WTC11 (cell line): ENCODE measurements at regions not wholly inside any gene's neighbourhood (a gene's known extent, or its start where the extent isn't known, plus 50 kb on each side); places are given as distances from the start of the nearest gene placed in this dataset.

Experiments
- ATAC-seq: fragments of 200-7000 bp; cut with Tn5 transposase; 2 replicates; pipeline ENCODE4 v1.10.0; 2021; ENCODE audit warnings: mild to moderate bottlenecking, moderate library complexity
- CTCF ChIA-PET: fragments of 300-600 bp; sonication (Branson Sonifier 250); formaldehyde crosslinking; loops from one replicate; lab custom pipeline; 2021; ENCODE audit warnings: antibody characterized with exemption; lab: Charles Lee
- POLR2A ChIA-PET: fragments of 350-600 bp; sonication (Branson Sonifier 250); formaldehyde crosslinking; loops from one replicate; lab custom pipeline; 2021; ENCODE audit warnings: antibody characterized with exemption; lab: Charles Lee
- DNase-seq: peaks from one replicate; pipeline ENCODE4 v3.0.0; 2021; ENCODE audit warnings: low spot score
- H3K27ac Mint-ChIP-seq: 2 replicates; pipeline ENCODE4 v1.8.0; 2021; ENCODE audit warnings: mixed read lengths
- H3K27me3 Mint-ChIP-seq: 2 replicates; pipeline ENCODE4 v1.8.0; 2021; ENCODE audit warnings: low read depth, mild to moderate bottlenecking, moderate library complexity, mixed read lengths
- H3K36me3 Mint-ChIP-seq: 2 replicates; pipeline ENCODE4 v1.8.0; 2021; ENCODE audit warnings: mixed read lengths
- H3K4me1 Mint-ChIP-seq: 2 replicates; pipeline ENCODE4 v1.8.0; 2022; ENCODE audit warnings: mixed read lengths
- H3K4me3 Mint-ChIP-seq: 2 replicates; pipeline ENCODE4 v1.8.0; 2021; ENCODE audit warnings: mild to moderate bottlenecking, moderate library complexity, mixed read lengths
- H3K9me3 Mint-ChIP-seq: 2 replicates; pipeline ENCODE4 v1.8.0; 2021; ENCODE audit warnings: mixed read lengths
- ATF1 ChIP-seq: sonication (generic); formaldehyde crosslinking; IDR thresholded peaks from 2 replicates; pipeline ENCODE4 v1.8.1; 2023; ENCODE audit warnings: mild to moderate bottlenecking, moderate library complexity, missing genetic modification reagents
- ESRRA ChIP-seq: sonication (generic); formaldehyde crosslinking; IDR thresholded peaks from 2 replicates; pipeline ENCODE4 v1.8.1; 2022; ENCODE audit warnings: mild to moderate bottlenecking, missing genetic modification reagents, borderline replicate concordance
- FOXJ3 ChIP-seq: sonication (generic); formaldehyde crosslinking; IDR thresholded peaks from 2 replicates; pipeline ENCODE4 v1.9.0; 2021; ENCODE audit warnings: missing genetic modification reagents, mild to moderate bottlenecking, borderline replicate concordance
- GABPB1 ChIP-seq: sonication (generic); formaldehyde crosslinking; IDR thresholded peaks from 2 replicates; pipeline ENCODE4 v1.8.1; 2023; ENCODE audit warnings: mild to moderate bottlenecking, missing genetic modification reagents
- KAT7 ChIP-seq: sonication (generic); formaldehyde crosslinking; IDR thresholded peaks from 2 replicates; pipeline ENCODE4 v1.8.1; 2023; ENCODE audit warnings: missing genetic modification reagents, mild to moderate bottlenecking, borderline replicate concordance
- MYBL2 ChIP-seq: sonication (generic); formaldehyde crosslinking; IDR thresholded peaks from 2 replicates; pipeline ENCODE4 v1.8.1; 2023; ENCODE audit warnings: mild to moderate bottlenecking, moderate library complexity, missing genetic modification reagents
- NFE2L1 ChIP-seq: sonication (generic); formaldehyde crosslinking; IDR thresholded peaks from 2 replicates; pipeline ENCODE4 v1.8.1; 2023; ENCODE audit warnings: missing genetic modification reagents
- NR2C2 ChIP-seq: sonication (generic); formaldehyde crosslinking; IDR thresholded peaks from 2 replicates; pipeline ENCODE4 v1.8.0; 2022; ENCODE audit warnings: mild to moderate bottlenecking, missing genetic modification reagents
- NR3C1 ChIP-seq: sonication (generic); formaldehyde crosslinking; conservative IDR thresholded peaks from 2 replicates; pipeline ENCODE4 v1.8.1; 2023; ENCODE audit warnings: low read depth, mild to moderate bottlenecking, missing genetic modification reagents
- SP1 ChIP-seq: sonication (generic); formaldehyde crosslinking; conservative IDR thresholded peaks from 2 replicates; pipeline ENCODE4 v1.8.1; 2022; ENCODE audit warnings: missing genetic modification reagents
- ZNF138 ChIP-seq: sonication (generic); formaldehyde crosslinking; conservative IDR thresholded peaks from 2 replicates; pipeline ENCODE4 v1.8.1; 2022; ENCODE audit warnings: mild to moderate bottlenecking, moderate library complexity, missing genetic modification reagents
- ZNF416 ChIP-seq: fragments of 250-450 bp; sonication (Bioruptor Pico); IDR thresholded peaks from 2 replicates; pipeline ENCODE4 v1.9.0; 2021; ENCODE audit warnings: mild to moderate bottlenecking, inconsistent platforms
- ZNF423 ChIP-seq: fragments of 250-450 bp; sonication (Bioruptor Pico); IDR thresholded peaks from 2 replicates; pipeline ENCODE4 v2.1.2; 2022; ENCODE audit warnings: mild to moderate bottlenecking, moderate library complexity
- ZNF671 ChIP-seq: fragments of 250-450 bp; sonication (Bioruptor Pico); IDR thresholded peaks from 2 replicates; pipeline ENCODE4 v1.8.0; 2021; ENCODE audit warnings: mild to moderate bottlenecking
- TF ChIP-seq, protein P1 (sequence below): sonication (generic); formaldehyde crosslinking; IDR thresholded peaks from 2 replicates; pipeline ENCODE4 v1.8.1; 2023; ENCODE audit warnings: mild to moderate bottlenecking, missing genetic modification reagents, borderline replicate concordance
- TF ChIP-seq, protein P2 (sequence below): fragments of 250-450 bp; sonication (Bioruptor Pico); IDR thresholded peaks from 2 replicates; pipeline ENCODE4 v1.8.0; 2021; ENCODE audit warnings: mild to moderate bottlenecking
- TF ChIP-seq, protein P3 (sequence below): sonication (generic); formaldehyde crosslinking; IDR thresholded peaks from 2 replicates; pipeline ENCODE4 v1.8.0; 2022; ENCODE audit warnings: mild to moderate bottlenecking, missing genetic modification reagents
- TF ChIP-seq, protein P4 (sequence below): fragments of 250-450 bp; sonication (Bioruptor Pico); IDR thresholded peaks from 2 replicates; pipeline ENCODE4 v1.9.0; 2021; ENCODE audit warnings: moderate library complexity, mild to moderate bottlenecking, inconsistent platforms, borderline replicate concordance
- TF ChIP-seq, protein P5 (sequence below): sonication (generic); formaldehyde crosslinking; conservative IDR thresholded peaks from 2 replicates; pipeline ENCODE4 v1.8.1; 2022; ENCODE audit warnings: mild to moderate bottlenecking, missing genetic modification reagents
- TF ChIP-seq, protein P6 (sequence below): fragments of 250-450 bp; sonication (Bioruptor Pico); IDR thresholded peaks from 2 replicates; pipeline ENCODE4 v1.9.0; 2021; ENCODE audit warnings: mild to moderate bottlenecking

DNA sequence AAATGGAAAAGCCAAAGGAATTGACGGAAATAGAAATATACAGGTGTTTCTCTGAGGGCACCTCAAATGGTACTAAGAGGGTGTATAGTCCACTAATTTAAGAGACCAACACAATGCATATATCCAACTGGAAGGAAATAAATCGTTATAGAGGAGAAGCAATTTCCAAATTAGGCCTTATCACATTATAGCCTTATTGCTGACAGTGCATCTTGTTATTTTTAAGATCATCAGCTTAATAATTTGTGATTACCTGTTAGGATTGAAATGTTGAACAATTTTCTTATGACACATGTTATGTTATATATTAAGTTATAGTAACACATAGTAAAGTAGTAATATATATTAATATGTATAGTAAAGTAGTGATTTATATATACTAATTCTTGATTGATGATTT, 915.7 kb upstream of the PCDH9 start:
- no peak overlapping the region for H3K4me3 Mint-ChIP-seq
- no peak overlapping the region for H3K27ac Mint-ChIP-seq
- DNase-seq: no peak
- H3K36me3 Mint-ChIP-seq: no peaks in the 10 kb centered on the region
- TF ChIP-seq, protein P1, sequence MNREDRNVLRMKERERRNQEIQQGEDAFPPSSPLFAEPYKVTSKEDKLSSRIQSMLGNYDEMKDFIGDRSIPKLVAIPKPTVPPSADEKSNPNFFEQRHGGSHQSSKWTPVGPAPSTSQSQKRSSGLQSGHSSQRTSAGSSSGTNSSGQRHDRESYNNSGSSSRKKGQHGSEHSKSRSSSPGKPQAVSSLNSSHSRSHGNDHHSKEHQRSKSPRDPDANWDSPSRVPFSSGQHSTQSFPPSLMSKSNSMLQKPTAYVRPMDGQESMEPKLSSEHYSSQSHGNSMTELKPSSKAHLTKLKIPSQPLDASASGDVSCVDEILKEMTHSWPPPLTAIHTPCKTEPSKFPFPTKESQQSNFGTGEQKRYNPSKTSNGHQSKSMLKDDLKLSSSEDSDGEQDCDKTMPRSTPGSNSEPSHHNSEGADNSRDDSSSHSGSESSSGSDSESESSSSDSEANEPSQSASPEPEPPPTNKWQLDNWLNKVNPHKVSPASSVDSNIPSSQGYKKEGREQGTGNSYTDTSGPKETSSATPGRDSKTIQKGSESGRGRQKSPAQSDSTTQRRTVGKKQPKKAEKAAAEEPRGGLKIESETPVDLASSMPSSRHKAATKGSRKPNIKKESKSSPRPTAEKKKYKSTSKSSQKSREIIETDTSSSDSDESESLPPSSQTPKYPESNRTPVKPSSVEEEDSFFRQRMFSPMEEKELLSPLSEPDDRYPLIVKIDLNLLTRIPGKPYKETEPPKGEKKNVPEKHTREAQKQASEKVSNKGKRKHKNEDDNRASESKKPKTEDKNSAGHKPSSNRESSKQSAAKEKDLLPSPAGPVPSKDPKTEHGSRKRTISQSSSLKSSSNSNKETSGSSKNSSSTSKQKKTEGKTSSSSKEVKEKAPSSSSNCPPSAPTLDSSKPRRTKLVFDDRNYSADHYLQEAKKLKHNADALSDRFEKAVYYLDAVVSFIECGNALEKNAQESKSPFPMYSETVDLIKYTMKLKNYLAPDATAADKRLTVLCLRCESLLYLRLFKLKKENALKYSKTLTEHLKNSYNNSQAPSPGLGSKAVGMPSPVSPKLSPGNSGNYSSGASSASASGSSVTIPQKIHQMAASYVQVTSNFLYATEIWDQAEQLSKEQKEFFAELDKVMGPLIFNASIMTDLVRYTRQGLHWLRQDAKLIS (CRISPR knock-in tag): no peak
- no peak for TF ChIP-seq ZNF423
- TF ChIP-seq, protein P2, sequence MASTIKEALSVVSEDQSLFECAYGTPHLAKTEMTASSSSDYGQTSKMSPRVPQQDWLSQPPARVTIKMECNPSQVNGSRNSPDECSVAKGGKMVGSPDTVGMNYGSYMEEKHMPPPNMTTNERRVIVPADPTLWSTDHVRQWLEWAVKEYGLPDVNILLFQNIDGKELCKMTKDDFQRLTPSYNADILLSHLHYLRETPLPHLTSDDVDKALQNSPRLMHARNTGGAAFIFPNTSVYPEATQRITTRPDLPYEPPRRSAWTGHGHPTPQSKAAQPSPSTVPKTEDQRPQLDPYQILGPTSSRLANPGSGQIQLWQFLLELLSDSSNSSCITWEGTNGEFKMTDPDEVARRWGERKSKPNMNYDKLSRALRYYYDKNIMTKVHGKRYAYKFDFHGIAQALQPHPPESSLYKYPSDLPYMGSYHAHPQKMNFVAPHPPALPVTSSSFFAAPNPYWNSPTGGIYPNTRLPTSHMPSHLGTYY: no peak
- no peak for TF ChIP-seq KAT7 (CRISPR knock-in tag)
- no peak for TF ChIP-seq ZNF416 (CRISPR knock-in tag)
- TF ChIP-seq ESRRA (CRISPR knock-in tag): no peak
- TF ChIP-seq ZNF138: no peak
- no peak for TF ChIP-seq MYBL2 (CRISPR knock-in tag)
- TF ChIP-seq, protein P3, sequence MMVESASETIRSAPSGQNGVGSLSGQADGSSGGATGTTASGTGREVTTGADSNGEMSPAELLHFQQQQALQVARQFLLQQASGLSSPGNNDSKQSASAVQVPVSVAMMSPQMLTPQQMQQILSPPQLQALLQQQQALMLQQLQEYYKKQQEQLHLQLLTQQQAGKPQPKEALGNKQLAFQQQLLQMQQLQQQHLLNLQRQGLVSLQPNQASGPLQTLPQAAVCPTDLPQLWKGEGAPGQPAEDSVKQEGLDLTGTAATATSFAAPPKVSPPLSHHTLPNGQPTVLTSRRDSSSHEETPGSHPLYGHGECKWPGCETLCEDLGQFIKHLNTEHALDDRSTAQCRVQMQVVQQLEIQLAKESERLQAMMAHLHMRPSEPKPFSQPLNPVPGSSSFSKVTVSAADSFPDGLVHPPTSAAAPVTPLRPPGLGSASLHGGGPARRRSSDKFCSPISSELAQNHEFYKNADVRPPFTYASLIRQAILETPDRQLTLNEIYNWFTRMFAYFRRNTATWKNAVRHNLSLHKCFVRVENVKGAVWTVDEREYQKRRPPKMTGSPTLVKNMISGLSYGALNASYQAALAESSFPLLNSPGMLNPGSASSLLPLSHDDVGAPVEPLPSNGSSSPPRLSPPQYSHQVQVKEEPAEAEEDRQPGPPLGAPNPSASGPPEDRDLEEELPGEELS: no peak
- no peak for ATAC-seq
- CTCF ChIA-PET: no interaction called here
- H3K4me1 Mint-ChIP-seq: no peaks in the 10 kb centered on the region
- POLR2A ChIA-PET: no interaction called here
- H3K27me3 Mint-ChIP-seq: no peaks in the 10 kb centered on the region
- no peaks in the 10 kb centered on the region for H3K9me3 Mint-ChIP-seq

DNA sequence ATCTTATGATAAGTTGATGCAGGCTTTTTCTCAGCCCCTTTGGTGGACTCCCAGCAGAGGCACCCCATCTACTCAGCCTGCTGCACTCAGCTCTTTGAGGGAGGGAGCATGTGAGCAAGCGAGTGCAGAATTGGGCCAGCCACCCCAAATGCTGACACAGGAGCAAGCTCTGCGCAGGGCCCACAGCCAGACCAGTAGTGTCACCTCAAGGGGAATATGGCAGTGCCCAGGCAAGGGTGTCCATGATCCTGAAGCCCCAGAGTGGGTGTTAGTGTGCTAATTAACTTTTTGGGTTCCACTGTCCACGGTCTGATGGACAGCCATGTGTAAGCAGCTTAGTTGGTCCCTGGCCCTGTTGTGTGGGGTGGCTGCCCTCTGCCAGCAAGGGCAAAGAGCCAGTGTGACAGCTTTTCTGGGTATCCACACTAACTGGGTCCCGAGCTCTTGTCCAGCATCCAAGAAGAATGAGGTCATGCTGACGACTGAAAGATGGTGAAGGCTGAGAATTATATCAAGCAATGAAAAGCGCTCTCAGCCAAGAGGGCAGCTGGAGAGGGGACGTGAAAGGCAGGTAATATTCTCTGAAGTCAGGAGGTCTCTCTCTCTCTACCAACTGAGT, 898.3 kb upstream of the PCDH9 start:
- Mint-ChIP-seq H3K27ac (no peak overlapping the region), H3K36me3 (no peaks in the 10 kb centered on the region), H3K4me1 (no peaks in the 10 kb centered on the region), H3K9me3 (peaks cover 8% of the 10 kb centered on the region), H3K27me3 (no peaks in the 10 kb centered on the region), H3K4me3 (no peak overlapping the region)
- CTCF ChIA-PET: no interaction called here
- POLR2A ChIA-PET: no interaction called here
- DNase-seq (no peak), ATAC-seq (no peak)
- TF ChIP-seq NR3C1 (CRISPR knock-in tag): no peak
- TF ChIP-seq, protein P2: no peak
- TF ChIP-seq, protein P4, sequence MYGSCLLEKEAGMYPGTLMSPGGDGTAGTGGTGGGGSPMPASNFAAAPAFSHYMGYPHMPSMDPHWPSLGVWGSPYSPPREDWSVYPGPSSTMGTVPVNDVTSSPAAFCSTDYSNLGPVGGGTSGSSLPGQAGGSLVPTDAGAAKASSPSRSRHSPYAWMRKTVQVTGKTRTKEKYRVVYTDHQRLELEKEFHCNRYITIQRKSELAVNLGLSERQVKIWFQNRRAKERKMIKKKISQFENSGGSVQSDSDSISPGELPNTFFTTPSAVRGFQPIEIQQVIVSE (CRISPR knock-in tag): no peak
- TF ChIP-seq, protein P5, sequence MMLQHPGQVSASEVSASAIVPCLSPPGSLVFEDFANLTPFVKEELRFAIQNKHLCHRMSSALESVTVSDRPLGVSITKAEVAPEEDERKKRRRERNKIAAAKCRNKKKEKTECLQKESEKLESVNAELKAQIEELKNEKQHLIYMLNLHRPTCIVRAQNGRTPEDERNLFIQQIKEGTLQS: no peak

DNA sequence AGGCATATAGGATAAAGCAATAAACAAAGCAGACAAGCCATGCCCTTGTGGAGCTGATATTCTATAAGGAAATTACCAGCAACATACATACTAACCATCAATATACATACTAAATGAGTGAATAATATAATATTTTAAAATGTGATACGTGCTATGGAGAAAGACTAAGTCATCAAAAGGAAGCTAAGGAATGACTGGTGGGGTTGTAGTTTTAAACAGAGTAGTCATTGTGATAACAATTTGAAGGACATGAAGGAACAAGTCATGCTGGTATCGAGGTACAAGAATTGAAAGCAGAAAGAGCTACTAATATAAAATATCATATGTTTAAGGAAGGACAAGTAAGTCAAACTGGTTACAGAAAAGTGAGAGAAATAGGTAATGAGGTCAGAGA, 894.9 kb upstream of the PCDH9 start:
- Mint-ChIP-seq H3K27ac (no peak overlapping the region), H3K9me3 (no peaks in the 10 kb centered on the region; the same call in 1 of the 2 replicates), H3K4me3 (no peak overlapping the region), H3K4me1 (no peaks in the 10 kb centered on the region), H3K27me3 (no peaks in the 10 kb centered on the region), H3K36me3 (no peaks in the 10 kb centered on the region)
- no peak for ATAC-seq
- TF ChIP-seq GABPB1 (CRISPR knock-in tag): no peak
- no peak for TF ChIP-seq FOXJ3
- TF ChIP-seq, protein P2: no peak
- TF ChIP-seq SP1 (CRISPR knock-in tag): no peak
- no peak for TF ChIP-seq KAT7 (CRISPR knock-in tag)
- TF ChIP-seq ATF1 (CRISPR knock-in tag): no peak
- no peak for TF ChIP-seq ZNF671 (CRISPR knock-in tag)
- no peak for TF ChIP-seq NR2C2 (CRISPR knock-in tag)
- TF ChIP-seq NFE2L1 (CRISPR knock-in tag): no peak
- TF ChIP-seq, protein P6, sequence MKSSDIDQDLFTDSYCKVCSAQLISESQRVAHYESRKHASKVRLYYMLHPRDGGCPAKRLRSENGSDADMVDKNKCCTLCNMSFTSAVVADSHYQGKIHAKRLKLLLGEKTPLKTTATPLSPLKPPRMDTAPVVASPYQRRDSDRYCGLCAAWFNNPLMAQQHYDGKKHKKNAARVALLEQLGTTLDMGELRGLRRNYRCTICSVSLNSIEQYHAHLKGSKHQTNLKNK (CRISPR knock-in tag): no peak
- no peak for TF ChIP-seq ZNF138
- no peak for DNase-seq
- ChIA-PET POLR2A (no interaction called here), CTCF (no interaction called here)
